ENCODE measurements at regions not wholly inside any gene's neighbourhood (a gene's known extent, or its start where the extent isn't known, plus 50 kb on each side); places are given as distances from the start of the nearest gene placed in this dataset.

GRCh38 chr4:11546391-11547175 is 117.9 kb upstream of the HS3ST1 start:
- no peak for DNase-seq (ENCODE audit: low spot score)
- in situ Hi-C loops (cut with MboI; ENCODE audit: low sequenced_read_pairs, unreplicated experiment) = no loop called here
- TF ChIP-seq CTCF (IDR thresholded peaks at IDR 0.05; ENCODE audit: borderline replicate concordance, control extremely low read depth, extremely low read depth, insufficient read depth, missing control alignments) = no peak

GRCh38 chr4:11545651-11546050 is 117.0 kb upstream of the HS3ST1 start:
- no peak for TF ChIP-seq CTCF (IDR thresholded peaks at IDR 0.05; ENCODE audit: borderline replicate concordance, control extremely low read depth, extremely low read depth, insufficient read depth, missing control alignments)
- in situ Hi-C loops (cut with MboI; ENCODE audit: low sequenced_read_pairs, unreplicated experiment) = no loop called here
- no peak for DNase-seq (ENCODE audit: low spot score)

GRCh38 chr4:11544211-11544610 is 115.5 kb upstream of the HS3ST1 start:
- in situ Hi-C loops (cut with MboI; ENCODE audit: low sequenced_read_pairs, unreplicated experiment) = no loop called here
- DNase-seq (ENCODE audit: low spot score) = no peak
- no peak for TF ChIP-seq CTCF (IDR thresholded peaks at IDR 0.05; ENCODE audit: borderline replicate concordance, control extremely low read depth, extremely low read depth, insufficient read depth, missing control alignments)

GRCh38 chr4:11543706-11544105 is 115.0 kb upstream of the HS3ST1 start:
- TF ChIP-seq CTCF (IDR thresholded peaks at IDR 0.05; ENCODE audit: borderline replicate concordance, control extremely low read depth, extremely low read depth, insufficient read depth, missing control alignments) = no peak
- no peak for DNase-seq (ENCODE audit: low spot score)
- in situ Hi-C loops (cut with MboI; ENCODE audit: low sequenced_read_pairs, unreplicated experiment) = no loop called here

GRCh38 chr4:11542952-11543351 is 114.3 kb upstream of the HS3ST1 start:
- no peak for DNase-seq (ENCODE audit: low spot score)
- no peak for TF ChIP-seq CTCF (IDR thresholded peaks at IDR 0.05; ENCODE audit: borderline replicate concordance, control extremely low read depth, extremely low read depth, insufficient read depth, missing control alignments)
- in situ Hi-C loops (cut with MboI; ENCODE audit: low sequenced_read_pairs, unreplicated experiment) = no loop called here

- TF ChIP-seq CTCF (IDR thresholded peaks at IDR 0.05; ENCODE audit: borderline replicate concordance, control extremely low read depth, extremely low read depth, insufficient read depth, missing control alignments) = no peak
- DNase-seq (ENCODE audit: low spot score) = no peak
- in situ Hi-C loops (cut with MboI; ENCODE audit: low sequenced_read_pairs, unreplicated experiment) = no loop called here
These were observed 109.2 kb upstream of the HS3ST1 start for GRCh38 chr4:11537846-11538245.

All from GM13976 (cell line).